Fibroblast of lung (primary cell): ENCODE measurements at regions not wholly inside any gene's neighbourhood (a gene's known extent, or its start where the extent isn't known, plus 50 kb on each side); places are given as distances from the start of the nearest gene placed in this dataset.

Experiments used
- DNase-seq, 2 donors: peaks; one replicate each; pipeline versions ENCODE4 v3.0.0 to v3.0.0-alpha.2; 2010; ENCODE audit warnings: low read depth in 2 of 2
- H2AFZ ChIP-seq: 2 replicates; pipeline ENCODE4 v1.5.1; 2012; ENCODE audit warnings: low read length, control low read depth, inconsistent platforms
- H3K27ac ChIP-seq: 2 replicates; pipeline ENCODE4 v1.5.1; 2011; ENCODE audit warnings: low read length, control low read depth; ENCODE audit not compliant: insufficient read depth
- H3K27me3 ChIP-seq: 2 replicates; pipeline ENCODE4 v1.5.1; 2011; ENCODE audit warnings: mild to moderate bottlenecking, low read length; ENCODE audit not compliant: control insufficient read depth, insufficient read depth
- H3K36me3 ChIP-seq: 2 replicates; pipeline ENCODE4 v1.5.1; 2011; ENCODE audit warnings: low read length; ENCODE audit not compliant: control insufficient read depth, insufficient read depth
- H3K4me1 ChIP-seq: 2 replicates; pipeline ENCODE4 v1.5.1; 2011; ENCODE audit warnings: low read length; ENCODE audit not compliant: control insufficient read depth, insufficient read depth; ENCODE audit errors: extremely low read depth
- H3K4me2 ChIP-seq: 2 replicates; pipeline ENCODE4 v1.5.1; 2011; ENCODE audit warnings: low read length, control low read depth; ENCODE audit not compliant: insufficient read depth; ENCODE audit errors: extremely low read depth
- H3K4me3 ChIP-seq, 4 experiments: fragments of 200-600 bp in 1 of 4; sonication (generic) in 1 of 4; replicated peaks in 1 of 4; 2 replicates each; pipeline ENCODE4 v1.5.1; 2011 to 2016; ENCODE audit warnings: low read length in 4 of 4, low read depth in 3 of 4, mild to moderate bottlenecking in 3 of 4, control low read depth in 2 of 4, inconsistent platforms in 1 of 4, mixed read lengths in 1 of 4; ENCODE audit not compliant: insufficient read depth in 1 of 4; ENCODE audit errors: control extremely low read depth in 1 of 4
- H3K79me2 ChIP-seq: 2 replicates; pipeline ENCODE4 v1.5.1; 2012; ENCODE audit warnings: mild to moderate bottlenecking, low read length, inconsistent platforms; ENCODE audit not compliant: control insufficient read depth, insufficient read depth
- H3K9ac ChIP-seq: 2 replicates; pipeline ENCODE4 v1.5.1; 2011; ENCODE audit warnings: mild to moderate bottlenecking, low read length, control low read depth; ENCODE audit not compliant: insufficient read depth
- H3K9me3 ChIP-seq: 2 replicates; pipeline ENCODE4 v1.5.1; 2012; ENCODE audit warnings: low read depth, low read length; ENCODE audit not compliant: control insufficient read depth, insufficient read depth
- H4K20me1 ChIP-seq: 2 replicates; pipeline ENCODE4 v1.5.1; 2011; ENCODE audit warnings: low read length; ENCODE audit not compliant: control insufficient read depth, insufficient read depth; ENCODE audit errors: extremely low read depth
- EZH2 ChIP-seq: IDR thresholded peaks from 2 replicates; pipeline ENCODE4 v1.5.1; 2012; ENCODE audit warnings: low read length, control low read depth, mild to moderate bottlenecking; ENCODE audit errors: missing control alignments
- TF ChIP-seq, protein P1 (sequence below), 2 donors: IDR thresholded peaks in 1 of 2; conservative IDR thresholded peaks in 1 of 2; 1 replicate in 1 of 2; 2 replicates in 1 of 2; pipeline ENCODE4 v1.5.1; 2011 to 2012; ENCODE audit warnings: low read length in 2 of 2, control low read depth in 1 of 2, inconsistent platforms in 1 of 2, low read depth in 1 of 2, mild to moderate bottlenecking in 1 of 2

DNA sequence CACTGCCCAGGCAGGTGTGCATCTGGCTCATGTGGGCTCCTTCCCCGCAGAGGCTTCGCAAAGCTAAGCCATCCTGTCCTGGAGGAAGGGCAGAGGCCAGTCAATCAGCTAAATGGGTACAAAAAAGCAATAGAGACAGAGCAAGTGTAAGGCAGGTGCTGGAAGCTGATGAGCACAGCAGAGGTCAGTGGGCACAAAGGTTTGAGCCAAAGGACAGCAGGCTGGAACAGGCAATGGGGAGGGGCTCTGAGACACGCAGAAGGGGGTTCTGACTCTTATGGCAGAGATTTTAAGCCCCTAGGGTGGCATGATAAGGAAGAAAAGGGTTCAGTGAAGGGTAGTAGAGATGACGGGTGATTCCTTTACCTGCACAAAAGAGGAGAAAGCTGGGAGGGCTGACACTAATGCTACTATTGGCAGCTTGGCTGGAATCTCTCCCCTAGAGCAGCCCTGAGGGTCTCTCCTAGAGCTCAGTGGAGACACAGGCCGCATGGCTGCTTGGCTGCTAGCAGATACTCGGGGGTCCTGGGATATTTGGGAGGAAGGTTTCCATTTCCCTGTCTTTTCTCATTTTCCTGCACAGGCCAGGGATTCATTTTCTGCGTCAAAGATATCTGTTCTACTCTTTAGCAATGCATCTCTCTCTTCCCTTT is 132.4 kb downstream of the MYCN start:
- TF ChIP-seq, protein P1, sequence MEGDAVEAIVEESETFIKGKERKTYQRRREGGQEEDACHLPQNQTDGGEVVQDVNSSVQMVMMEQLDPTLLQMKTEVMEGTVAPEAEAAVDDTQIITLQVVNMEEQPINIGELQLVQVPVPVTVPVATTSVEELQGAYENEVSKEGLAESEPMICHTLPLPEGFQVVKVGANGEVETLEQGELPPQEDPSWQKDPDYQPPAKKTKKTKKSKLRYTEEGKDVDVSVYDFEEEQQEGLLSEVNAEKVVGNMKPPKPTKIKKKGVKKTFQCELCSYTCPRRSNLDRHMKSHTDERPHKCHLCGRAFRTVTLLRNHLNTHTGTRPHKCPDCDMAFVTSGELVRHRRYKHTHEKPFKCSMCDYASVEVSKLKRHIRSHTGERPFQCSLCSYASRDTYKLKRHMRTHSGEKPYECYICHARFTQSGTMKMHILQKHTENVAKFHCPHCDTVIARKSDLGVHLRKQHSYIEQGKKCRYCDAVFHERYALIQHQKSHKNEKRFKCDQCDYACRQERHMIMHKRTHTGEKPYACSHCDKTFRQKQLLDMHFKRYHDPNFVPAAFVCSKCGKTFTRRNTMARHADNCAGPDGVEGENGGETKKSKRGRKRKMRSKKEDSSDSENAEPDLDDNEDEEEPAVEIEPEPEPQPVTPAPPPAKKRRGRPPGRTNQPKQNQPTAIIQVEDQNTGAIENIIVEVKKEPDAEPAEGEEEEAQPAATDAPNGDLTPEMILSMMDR (conservative IDR thresholded peaks at IDR 0.05 in 1 of 2, IDR thresholded peaks at IDR 0.05 in 1 of 2; ENCODE audit: low read depth in 1 of 2, low read length in 2 of 2): no peak
- no peak for TF ChIP-seq EZH2
- Histone ChIP-seq H3K27me3 (no peaks in the 10 kb centered on the region), H3K9me3 (no peaks in the 10 kb centered on the region), H3K4me2 (no peak overlapping the region), H4K20me1 (no peaks in the 10 kb centered on the region), H3K79me2 (no peaks in the 10 kb centered on the region), H3K4me3 (no peak overlapping the region), H3K4me1 (no peaks in the 10 kb centered on the region), H2AFZ (no peak overlapping the region), H3K36me3 (no peaks in the 10 kb centered on the region), H3K9ac (no peak overlapping the region), H3K27ac (no peak overlapping the region)
- DNase-seq: no peak

DNA sequence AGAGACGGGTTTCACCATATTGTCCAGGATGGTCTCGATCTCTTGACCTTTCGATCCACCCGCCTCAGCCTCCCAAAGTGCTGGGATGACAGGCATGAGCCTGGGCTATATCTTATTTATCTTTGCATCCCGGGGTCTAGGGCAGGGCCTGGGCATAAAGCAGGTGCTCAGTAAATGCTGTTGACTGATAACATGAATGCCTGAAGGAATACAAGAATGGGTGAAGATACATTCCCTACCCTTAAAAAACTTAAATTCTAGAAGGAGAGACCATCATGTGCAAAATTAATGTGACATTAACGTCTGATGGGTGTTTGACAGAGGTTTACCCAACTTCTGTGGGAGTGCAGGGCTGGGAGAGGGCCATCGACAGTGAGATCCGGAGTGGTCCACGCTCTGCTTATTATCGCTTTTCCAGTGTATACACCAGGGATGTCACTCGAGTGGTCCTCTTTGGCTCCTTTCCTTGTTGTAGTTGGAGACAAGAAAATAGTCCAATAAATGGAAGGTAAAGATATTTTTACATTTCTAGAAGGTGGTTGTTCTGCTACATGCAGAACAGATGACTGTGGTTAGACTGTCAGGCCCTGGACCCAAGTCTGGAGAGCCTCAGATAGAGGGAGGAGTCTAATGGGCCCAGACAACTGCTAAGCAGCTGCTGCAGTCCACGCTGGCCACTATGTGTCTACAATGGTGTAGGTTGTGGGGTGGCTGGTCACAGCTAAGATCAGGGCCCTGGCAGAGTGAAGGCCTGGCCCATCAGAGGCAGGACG is 131.7 kb downstream of the MYCN start:
- TF ChIP-seq, protein P1 (conservative IDR thresholded peaks at IDR 0.05 in 1 of 2, IDR thresholded peaks at IDR 0.05 in 1 of 2; ENCODE audit: low read depth in 1 of 2, low read length in 2 of 2): no peak
- TF ChIP-seq EZH2: no peak
- H4K20me1 ChIP-seq: no peaks in the 10 kb centered on the region

DNA sequence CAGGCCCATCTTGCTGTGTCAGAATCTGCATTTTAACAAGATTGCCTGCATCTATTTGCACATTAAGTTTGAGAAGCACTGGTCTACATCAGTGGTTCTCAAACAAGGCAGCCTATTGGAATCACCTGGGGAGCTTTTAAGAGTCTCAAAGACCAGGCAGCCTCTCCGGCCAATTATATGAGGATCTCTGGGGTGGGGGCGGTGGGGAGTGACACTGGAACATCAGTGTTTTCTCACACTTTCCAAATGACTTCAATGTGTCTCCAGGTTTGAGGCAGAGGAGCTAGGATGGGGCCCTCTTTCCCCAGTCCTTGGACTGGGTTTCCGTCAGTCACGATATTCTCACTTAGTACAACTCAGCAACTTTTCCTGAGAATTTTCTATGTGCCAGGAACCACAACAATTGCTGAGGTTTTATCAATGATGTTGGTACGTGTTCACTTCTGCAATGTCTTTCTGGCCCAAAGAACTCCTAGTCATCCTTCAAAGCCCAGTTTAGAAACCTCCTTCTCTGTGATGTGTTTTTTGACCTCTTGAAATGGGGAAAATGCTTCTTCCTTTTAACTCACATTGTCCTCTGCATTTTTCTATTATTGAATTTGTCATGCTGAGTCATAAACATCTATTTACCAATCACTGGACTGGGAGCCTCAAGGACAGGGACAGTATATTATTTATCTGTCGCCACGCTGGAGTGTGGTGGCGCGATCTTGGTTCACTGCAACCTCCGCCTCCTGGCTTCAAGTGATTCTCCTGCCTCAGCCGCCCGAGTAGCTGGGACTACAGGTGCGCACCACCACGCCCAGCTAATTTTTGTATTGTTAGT is 130.9 kb downstream of the MYCN start:
- Histone ChIP-seq H3K36me3 (no peaks in the 10 kb centered on the region), H3K27me3 (no peaks in the 10 kb centered on the region), H3K4me2 (no peak overlapping the region), H2AFZ (no peak overlapping the region), H3K4me1 (no peaks in the 10 kb centered on the region), H3K9ac (no peak overlapping the region), H3K9me3 (no peaks in the 10 kb centered on the region), H3K79me2 (no peaks in the 10 kb centered on the region), H3K27ac (no peak overlapping the region), H4K20me1 (no peaks in the 10 kb centered on the region), H3K4me3 (no peak overlapping the region)
- no peak for DNase-seq
- no peak for TF ChIP-seq EZH2

More for the DNA sequence above, 131.7 kb downstream of the MYCN start:
- Histone ChIP-seq H3K36me3 (no peaks in the 10 kb centered on the region), H3K4me1 (no peaks in the 10 kb centered on the region), H3K79me2 (no peaks in the 10 kb centered on the region), H3K4me3 (no peak overlapping the region), H3K9me3 (no peaks in the 10 kb centered on the region), H3K9ac (no peak overlapping the region), H3K27ac (no peak overlapping the region), H3K27me3 (no peaks in the 10 kb centered on the region), H3K4me2 (no peak overlapping the region), H2AFZ (no peak overlapping the region)
- DNase-seq: no peak
